AG04450 (cell line): ENCODE measurements at regions not wholly inside any gene's neighbourhood (a gene's known extent, or its start where the extent isn't known, plus 50 kb on each side); places are given as distances from the start of the nearest gene placed in this dataset.

Source experiments
- CTCF ChIA-PET: fragments of 300-600, 350-600 bp; formaldehyde crosslinking; extraction: SDS; loops from one replicate; lab custom pipeline; 2022; ENCODE audit warnings: antibody characterized with exemption, inconsistent platforms; lab: Charles Lee
- POLR2A ChIA-PET: fragments of 350-600 bp; formaldehyde crosslinking; extraction: SDS; loops from one replicate; lab custom pipeline; 2021; ENCODE audit warnings: antibody characterized with exemption, inconsistent platforms; lab: Yijun Ruan, JAX
- DNase-seq: peaks from one replicate; pipeline ENCODE4 v3.0.0-alpha.2; 2011; ENCODE audit warnings: low read depth, low spot score
- H3K27ac ChIP-seq: one replicate; pipeline ENCODE4 v1.5.1; 2012; ENCODE audit warnings: low read depth, low read length, control low read depth
- H3K27me3 ChIP-seq: one replicate; pipeline ENCODE4 v1.6.0; 2012; ENCODE audit warnings: low read length; ENCODE audit not compliant: control insufficient read depth, insufficient read depth
- H3K4me3 ChIP-seq: 2 replicates; pipeline ENCODE4 v1.5.1; 2011; ENCODE audit warnings: mild to moderate bottlenecking, low read depth, low read length, control low read depth
- H3K9me3 ChIP-seq: 2 replicates; pipeline ENCODE4 v1.5.1; 2012; ENCODE audit warnings: low read length; ENCODE audit not compliant: control insufficient read depth, insufficient read depth
- CTCF ChIP-seq: IDR thresholded peaks from 2 replicates; pipeline ENCODE4 v1.5.1; 2011; ENCODE audit warnings: low read depth, low read length, control low read depth, inconsistent platforms

GRCh38 chr1:216896146-216896545, 172.9 kb upstream of the ESRRG start:
- DNase-seq = no peak
- TF ChIP-seq CTCF = no peak
- H3K9me3 ChIP-seq = no peaks in the 10 kb centered on the region
- no peak overlapping the region for H3K4me3 ChIP-seq
- H3K27ac ChIP-seq = no peak overlapping the region
- CTCF ChIA-PET = no interaction called here
- POLR2A ChIA-PET = no interaction called here
- H3K27me3 ChIP-seq = no peaks in the 10 kb centered on the region

GRCh38 chr1:216894494-216894893, 171.3 kb upstream of the ESRRG start:
- TF ChIP-seq CTCF = no peak
- CTCF ChIA-PET = interaction anchor here (1.1 kb wide), 1 partner anchor 584 kb away, joined by 3 read pairs; no protein-coding TSS in a partner anchor
- H3K4me3 ChIP-seq = no peak overlapping the region
- H3K9me3 ChIP-seq = no peaks in the 10 kb centered on the region
- no peak overlapping the region for H3K27ac ChIP-seq
- POLR2A ChIA-PET = no interaction called here
- no peak for DNase-seq
- H3K27me3 ChIP-seq = no peaks in the 10 kb centered on the region

GRCh38 chr1:216892581-216893160, 169.4 kb upstream of the ESRRG start:
- Histone ChIP-seq H3K27ac (no peak overlapping the region), H3K27me3 (no peaks in the 10 kb centered on the region), H3K4me3 (no peak overlapping the region), H3K9me3 (no peaks in the 10 kb centered on the region)
- TF ChIP-seq CTCF = no peak
- CTCF ChIA-PET = no interaction called here
- no peak for DNase-seq
- POLR2A ChIA-PET = no interaction called here

GRCh38 chr1:216890871-216891270, 167.6 kb upstream of the ESRRG start:
- DNase-seq = no peak
- Histone ChIP-seq H3K27me3 (no peaks in the 10 kb centered on the region), H3K4me3 (no peak overlapping the region), H3K9me3 (no peaks in the 10 kb centered on the region), H3K27ac (no peak overlapping the region)
- ChIA-PET POLR2A (no interaction called here), CTCF (no interaction called here)
- TF ChIP-seq CTCF = no peak

- no peak for TF ChIP-seq CTCF
- DNase-seq = no peak
- CTCF ChIA-PET = no interaction called here
Measured at GRCh38 chr1:216888731-216889130, 165.5 kb upstream of the ESRRG start.

More at GRCh38 chr1:216888731-216889130, 165.5 kb upstream of the ESRRG start:
- POLR2A ChIA-PET = no interaction called here
- no peaks in the 10 kb centered on the region for H3K9me3 ChIP-seq
- no peaks in the 10 kb centered on the region for H3K27me3 ChIP-seq
- H3K4me3 ChIP-seq = no peak overlapping the region
- H3K27ac ChIP-seq = no peak overlapping the region
